ENCODE measurements at regions not wholly inside any gene's neighbourhood (a gene's known extent, or its start where the extent isn't known, plus 50 kb on each side); places are given as distances from the start of the nearest gene placed in this dataset.

DNA sequence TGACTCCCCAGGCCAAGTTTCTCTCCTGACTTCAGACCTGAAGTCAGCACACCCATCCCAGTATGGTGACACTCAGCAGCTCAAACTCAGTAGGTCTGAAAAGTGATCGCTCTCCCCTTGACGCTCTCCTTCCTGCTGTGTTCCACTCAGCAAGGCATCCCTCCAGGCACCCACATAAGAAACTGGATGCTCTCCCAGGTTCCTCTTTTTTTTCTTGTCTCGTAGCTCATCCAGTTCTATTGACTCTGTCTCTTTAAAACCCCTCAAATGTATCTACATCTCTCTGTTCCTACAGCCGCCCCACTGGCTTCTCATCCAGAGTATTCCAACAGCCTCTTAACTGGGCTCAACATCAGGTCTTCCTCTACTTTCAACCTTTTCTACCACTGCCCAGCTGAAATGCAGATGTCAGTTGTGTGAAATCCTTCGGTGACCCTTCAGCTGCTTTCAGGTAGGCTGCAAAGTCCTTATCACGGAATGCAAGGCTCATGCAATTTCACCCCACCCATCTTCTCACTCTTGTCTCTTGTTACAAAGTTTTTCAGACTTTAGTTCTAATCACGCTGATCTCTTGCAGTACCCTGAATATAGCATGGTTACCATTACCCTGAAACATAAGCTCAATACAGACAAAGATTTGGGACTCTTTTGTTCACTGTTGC, 286.2 kb upstream of the POU3F1 start:
- Mint-ChIP-seq H3K4me1 (peaks cover 9% of the 10 kb centered on the region), H3K9me3 (peaks cover 10% of the 10 kb centered on the region; the same call in 1 of the 2 replicates), H3K4me3 (no peak overlapping the region), H3K27me3 (ENCODE audit: low read depth) (no peaks in the 10 kb centered on the region; the same call in 1 of the 2 replicates), H3K27ac (no peak overlapping the region), H3K36me3 (no peaks in the 10 kb centered on the region)
- DNase-seq (ENCODE audit: low spot score): no peak
- ATAC-seq: no peak
- TF ChIP-seq PRRX2 (CRISPR knock-in tag; IDR thresholded peaks at IDR 0.05) (no peak), ZNF121 (CRISPR knock-in tag; IDR thresholded peaks at IDR 0.05) (no peak), ZNF396 (CRISPR knock-in tag; IDR thresholded peaks at IDR 0.05; ENCODE audit: borderline replicate concordance) (no peak), MXD4 (CRISPR knock-in tag; IDR thresholded peaks at IDR 0.05; ENCODE audit: borderline replicate concordance) (no peak), ZNF138 (CRISPR knock-in tag; conservative IDR thresholded peaks at IDR 0.05) (no peak), ZBTB21 (CRISPR knock-in tag; IDR thresholded peaks at IDR 0.05; ENCODE audit: borderline replicate concordance) (no peak), GABPB1 (CRISPR knock-in tag; IDR thresholded peaks at IDR 0.05) (no peak), SOX15 (CRISPR knock-in tag; IDR thresholded peaks at IDR 0.05) (no peak), ESRRA (CRISPR knock-in tag; IDR thresholded peaks at IDR 0.05; ENCODE audit: borderline replicate concordance) (no peak), OVOL2 (CRISPR knock-in tag; IDR thresholded peaks at IDR 0.05; ENCODE audit: borderline replicate concordance) (no peak)
- TF ChIP-seq, protein P1, sequence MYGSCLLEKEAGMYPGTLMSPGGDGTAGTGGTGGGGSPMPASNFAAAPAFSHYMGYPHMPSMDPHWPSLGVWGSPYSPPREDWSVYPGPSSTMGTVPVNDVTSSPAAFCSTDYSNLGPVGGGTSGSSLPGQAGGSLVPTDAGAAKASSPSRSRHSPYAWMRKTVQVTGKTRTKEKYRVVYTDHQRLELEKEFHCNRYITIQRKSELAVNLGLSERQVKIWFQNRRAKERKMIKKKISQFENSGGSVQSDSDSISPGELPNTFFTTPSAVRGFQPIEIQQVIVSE (CRISPR knock-in tag; IDR thresholded peaks at IDR 0.05; ENCODE audit: borderline replicate concordance): no peak
- TF ChIP-seq, protein P2, sequence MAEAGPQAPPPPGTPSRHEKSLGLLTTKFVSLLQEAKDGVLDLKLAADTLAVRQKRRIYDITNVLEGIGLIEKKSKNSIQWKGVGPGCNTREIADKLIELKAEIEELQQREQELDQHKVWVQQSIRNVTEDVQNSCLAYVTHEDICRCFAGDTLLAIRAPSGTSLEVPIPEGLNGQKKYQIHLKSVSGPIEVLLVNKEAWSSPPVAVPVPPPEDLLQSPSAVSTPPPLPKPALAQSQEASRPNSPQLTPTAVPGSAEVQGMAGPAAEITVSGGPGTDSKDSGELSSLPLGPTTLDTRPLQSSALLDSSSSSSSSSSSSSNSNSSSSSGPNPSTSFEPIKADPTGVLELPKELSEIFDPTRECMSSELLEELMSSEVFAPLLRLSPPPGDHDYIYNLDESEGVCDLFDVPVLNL (CRISPR knock-in tag; IDR thresholded peaks at IDR 0.05; ENCODE audit: borderline replicate concordance, low read depth): no peak
- TF ChIP-seq, protein P3, sequence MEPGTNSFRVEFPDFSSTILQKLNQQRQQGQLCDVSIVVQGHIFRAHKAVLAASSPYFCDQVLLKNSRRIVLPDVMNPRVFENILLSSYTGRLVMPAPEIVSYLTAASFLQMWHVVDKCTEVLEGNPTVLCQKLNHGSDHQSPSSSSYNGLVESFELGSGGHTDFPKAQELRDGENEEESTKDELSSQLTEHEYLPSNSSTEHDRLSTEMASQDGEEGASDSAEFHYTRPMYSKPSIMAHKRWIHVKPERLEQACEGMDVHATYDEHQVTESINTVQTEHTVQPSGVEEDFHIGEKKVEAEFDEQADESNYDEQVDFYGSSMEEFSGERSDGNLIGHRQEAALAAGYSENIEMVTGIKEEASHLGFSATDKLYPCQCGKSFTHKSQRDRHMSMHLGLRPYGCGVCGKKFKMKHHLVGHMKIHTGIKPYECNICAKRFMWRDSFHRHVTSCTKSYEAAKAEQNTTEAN (CRISPR knock-in tag; IDR thresholded peaks at IDR 0.05): no peak
- TF ChIP-seq, protein P4, sequence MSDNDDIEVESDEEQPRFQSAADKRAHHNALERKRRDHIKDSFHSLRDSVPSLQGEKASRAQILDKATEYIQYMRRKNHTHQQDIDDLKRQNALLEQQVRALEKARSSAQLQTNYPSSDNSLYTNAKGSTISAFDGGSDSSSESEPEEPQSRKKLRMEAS (CRISPR knock-in tag; IDR thresholded peaks at IDR 0.05): no peak
- TF ChIP-seq, protein P5, sequence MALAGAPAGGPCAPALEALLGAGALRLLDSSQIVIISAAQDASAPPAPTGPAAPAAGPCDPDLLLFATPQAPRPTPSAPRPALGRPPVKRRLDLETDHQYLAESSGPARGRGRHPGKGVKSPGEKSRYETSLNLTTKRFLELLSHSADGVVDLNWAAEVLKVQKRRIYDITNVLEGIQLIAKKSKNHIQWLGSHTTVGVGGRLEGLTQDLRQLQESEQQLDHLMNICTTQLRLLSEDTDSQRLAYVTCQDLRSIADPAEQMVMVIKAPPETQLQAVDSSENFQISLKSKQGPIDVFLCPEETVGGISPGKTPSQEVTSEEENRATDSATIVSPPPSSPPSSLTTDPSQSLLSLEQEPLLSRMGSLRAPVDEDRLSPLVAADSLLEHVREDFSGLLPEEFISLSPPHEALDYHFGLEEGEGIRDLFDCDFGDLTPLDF (CRISPR knock-in tag; IDR thresholded peaks at IDR 0.05): no peak
- TF ChIP-seq, protein P6, sequence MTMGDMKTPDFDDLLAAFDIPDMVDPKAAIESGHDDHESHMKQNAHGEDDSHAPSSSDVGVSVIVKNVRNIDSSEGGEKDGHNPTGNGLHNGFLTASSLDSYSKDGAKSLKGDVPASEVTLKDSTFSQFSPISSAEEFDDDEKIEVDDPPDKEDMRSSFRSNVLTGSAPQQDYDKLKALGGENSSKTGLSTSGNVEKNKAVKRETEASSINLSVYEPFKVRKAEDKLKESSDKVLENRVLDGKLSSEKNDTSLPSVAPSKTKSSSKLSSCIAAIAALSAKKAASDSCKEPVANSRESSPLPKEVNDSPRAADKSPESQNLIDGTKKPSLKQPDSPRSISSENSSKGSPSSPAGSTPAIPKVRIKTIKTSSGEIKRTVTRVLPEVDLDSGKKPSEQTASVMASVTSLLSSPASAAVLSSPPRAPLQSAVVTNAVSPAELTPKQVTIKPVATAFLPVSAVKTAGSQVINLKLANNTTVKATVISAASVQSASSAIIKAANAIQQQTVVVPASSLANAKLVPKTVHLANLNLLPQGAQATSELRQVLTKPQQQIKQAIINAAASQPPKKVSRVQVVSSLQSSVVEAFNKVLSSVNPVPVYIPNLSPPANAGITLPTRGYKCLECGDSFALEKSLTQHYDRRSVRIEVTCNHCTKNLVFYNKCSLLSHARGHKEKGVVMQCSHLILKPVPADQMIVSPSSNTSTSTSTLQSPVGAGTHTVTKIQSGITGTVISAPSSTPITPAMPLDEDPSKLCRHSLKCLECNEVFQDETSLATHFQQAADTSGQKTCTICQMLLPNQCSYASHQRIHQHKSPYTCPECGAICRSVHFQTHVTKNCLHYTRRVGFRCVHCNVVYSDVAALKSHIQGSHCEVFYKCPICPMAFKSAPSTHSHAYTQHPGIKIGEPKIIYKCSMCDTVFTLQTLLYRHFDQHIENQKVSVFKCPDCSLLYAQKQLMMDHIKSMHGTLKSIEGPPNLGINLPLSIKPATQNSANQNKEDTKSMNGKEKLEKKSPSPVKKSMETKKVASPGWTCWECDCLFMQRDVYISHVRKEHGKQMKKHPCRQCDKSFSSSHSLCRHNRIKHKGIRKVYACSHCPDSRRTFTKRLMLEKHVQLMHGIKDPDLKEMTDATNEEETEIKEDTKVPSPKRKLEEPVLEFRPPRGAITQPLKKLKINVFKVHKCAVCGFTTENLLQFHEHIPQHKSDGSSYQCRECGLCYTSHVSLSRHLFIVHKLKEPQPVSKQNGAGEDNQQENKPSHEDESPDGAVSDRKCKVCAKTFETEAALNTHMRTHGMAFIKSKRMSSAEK (CRISPR knock-in tag; IDR thresholded peaks at IDR 0.05; ENCODE audit: borderline replicate concordance): no peak
- TF ChIP-seq, protein P7, sequence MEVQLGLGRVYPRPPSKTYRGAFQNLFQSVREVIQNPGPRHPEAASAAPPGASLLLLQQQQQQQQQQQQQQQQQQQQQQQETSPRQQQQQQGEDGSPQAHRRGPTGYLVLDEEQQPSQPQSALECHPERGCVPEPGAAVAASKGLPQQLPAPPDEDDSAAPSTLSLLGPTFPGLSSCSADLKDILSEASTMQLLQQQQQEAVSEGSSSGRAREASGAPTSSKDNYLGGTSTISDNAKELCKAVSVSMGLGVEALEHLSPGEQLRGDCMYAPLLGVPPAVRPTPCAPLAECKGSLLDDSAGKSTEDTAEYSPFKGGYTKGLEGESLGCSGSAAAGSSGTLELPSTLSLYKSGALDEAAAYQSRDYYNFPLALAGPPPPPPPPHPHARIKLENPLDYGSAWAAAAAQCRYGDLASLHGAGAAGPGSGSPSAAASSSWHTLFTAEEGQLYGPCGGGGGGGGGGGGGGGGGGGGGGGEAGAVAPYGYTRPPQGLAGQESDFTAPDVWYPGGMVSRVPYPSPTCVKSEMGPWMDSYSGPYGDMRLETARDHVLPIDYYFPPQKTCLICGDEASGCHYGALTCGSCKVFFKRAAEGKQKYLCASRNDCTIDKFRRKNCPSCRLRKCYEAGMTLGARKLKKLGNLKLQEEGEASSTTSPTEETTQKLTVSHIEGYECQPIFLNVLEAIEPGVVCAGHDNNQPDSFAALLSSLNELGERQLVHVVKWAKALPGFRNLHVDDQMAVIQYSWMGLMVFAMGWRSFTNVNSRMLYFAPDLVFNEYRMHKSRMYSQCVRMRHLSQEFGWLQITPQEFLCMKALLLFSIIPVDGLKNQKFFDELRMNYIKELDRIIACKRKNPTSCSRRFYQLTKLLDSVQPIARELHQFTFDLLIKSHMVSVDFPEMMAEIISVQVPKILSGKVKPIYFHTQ (CRISPR knock-in tag; IDR thresholded peaks at IDR 0.05): no peak
- TF ChIP-seq, protein P8, sequence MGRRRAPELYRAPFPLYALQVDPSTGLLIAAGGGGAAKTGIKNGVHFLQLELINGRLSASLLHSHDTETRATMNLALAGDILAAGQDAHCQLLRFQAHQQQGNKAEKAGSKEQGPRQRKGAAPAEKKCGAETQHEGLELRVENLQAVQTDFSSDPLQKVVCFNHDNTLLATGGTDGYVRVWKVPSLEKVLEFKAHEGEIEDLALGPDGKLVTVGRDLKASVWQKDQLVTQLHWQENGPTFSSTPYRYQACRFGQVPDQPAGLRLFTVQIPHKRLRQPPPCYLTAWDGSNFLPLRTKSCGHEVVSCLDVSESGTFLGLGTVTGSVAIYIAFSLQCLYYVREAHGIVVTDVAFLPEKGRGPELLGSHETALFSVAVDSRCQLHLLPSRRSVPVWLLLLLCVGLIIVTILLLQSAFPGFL (CRISPR knock-in tag; IDR thresholded peaks at IDR 0.05; ENCODE audit: borderline replicate concordance): no peak
- ChIA-PET POLR2A (no interaction called here), CTCF (no interaction called here)

All from WTC11 (cell line).